Lower leg skin (tissue), 4 donors: ENCODE measurements at regions not wholly inside any gene's neighbourhood (a gene's known extent, or its start where the extent isn't known, plus 50 kb on each side); places are given as distances from the start of the nearest gene placed in this dataset.

Source experiments
- DNase-seq, 2 donors: peaks; one replicate each; pipeline ENCODE4 v3.0.0-alpha.2; 2019; ENCODE audit warnings: low spot score in 2 of 2
- H3K4me3 ChIP-seq: fragments of 200-600 bp; sonication (generic); 2 replicates; pipeline ENCODE4 v1.5.1; 2017; ENCODE audit warnings: mild to moderate bottlenecking, low read depth; ENCODE audit not compliant: poor library complexity, severe bottlenecking
- POLR2A ChIP-seq, 2 donors: fragments of 450-650 bp; IDR thresholded peaks; one replicate each; pipeline ENCODE4 v1.6.1; 2016 to 2017; ENCODE audit warnings: antibody characterized with exemption in 2 of 2, mild to moderate bottlenecking in 1 of 2, moderate library complexity in 1 of 2
- WGBS, 2 donors: methylation state at CpG; one replicate each; pipeline ENCODE4 v1.1.5; 2018; 5-methylcytosine and 5-hydroxymethylcytosine counted together
- intact Hi-C: fragments of 100-400 bp; cut with DNase I; formaldehyde crosslinking; loops from one replicate; pipeline ENCODE4 v1.15.0; 2023; ENCODE audit warnings: low total_unique reads
- TF ChIP-seq, protein P1 (sequence below), 3 donors: fragments of 450-650 bp; IDR thresholded peaks; one replicate each; pipeline ENCODE4 v1.5.1; 2016; ENCODE audit warnings: antibody characterized with exemption in 3 of 3, mild to moderate bottlenecking in 3 of 3, moderate library complexity in 2 of 3

DNA sequence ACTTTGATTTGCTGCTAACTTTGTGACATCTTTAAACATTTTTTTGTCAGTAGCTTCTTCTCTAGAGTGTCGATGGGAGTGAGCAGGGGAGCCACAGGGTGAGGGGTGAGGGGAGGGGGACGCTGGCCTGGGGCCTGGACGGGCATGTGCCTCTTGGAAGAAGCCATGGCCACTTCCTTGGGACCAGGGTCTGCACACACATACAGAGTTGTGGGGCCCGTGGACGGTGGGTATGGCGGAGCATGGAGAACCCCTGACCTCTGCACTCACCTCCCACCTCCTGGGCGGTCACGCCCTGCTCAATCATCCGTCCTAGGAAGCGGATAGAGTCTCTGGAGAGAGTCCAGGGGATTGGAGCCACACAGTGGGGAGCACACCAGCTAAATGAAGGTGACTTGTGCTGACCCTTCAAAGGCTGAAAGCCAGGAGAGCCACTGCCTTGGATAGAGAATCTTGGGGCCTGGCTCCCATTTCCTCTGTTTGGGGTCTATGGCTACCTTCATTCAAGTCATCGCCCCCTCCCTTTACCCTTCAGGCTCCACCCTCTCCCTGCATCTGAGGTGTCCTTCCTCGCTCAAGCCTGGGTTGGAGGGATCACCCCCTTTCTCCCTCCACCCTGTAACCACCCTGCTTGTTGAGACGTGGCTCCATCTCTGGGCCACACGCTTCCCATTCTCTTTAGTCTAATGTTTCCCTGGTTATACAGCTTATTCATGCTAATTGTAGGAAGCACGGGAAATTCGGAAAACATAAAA lies 63.9 kb upstream of the HAAO start:
- no peak overlapping the region for H3K4me3 ChIP-seq
- DNase-seq: no peak
- intact Hi-C loops: loop anchor here (10.0 kb wide), 1 partner anchor 79 kb away; no protein-coding TSS in a partner anchor
- TF ChIP-seq, protein P1, sequence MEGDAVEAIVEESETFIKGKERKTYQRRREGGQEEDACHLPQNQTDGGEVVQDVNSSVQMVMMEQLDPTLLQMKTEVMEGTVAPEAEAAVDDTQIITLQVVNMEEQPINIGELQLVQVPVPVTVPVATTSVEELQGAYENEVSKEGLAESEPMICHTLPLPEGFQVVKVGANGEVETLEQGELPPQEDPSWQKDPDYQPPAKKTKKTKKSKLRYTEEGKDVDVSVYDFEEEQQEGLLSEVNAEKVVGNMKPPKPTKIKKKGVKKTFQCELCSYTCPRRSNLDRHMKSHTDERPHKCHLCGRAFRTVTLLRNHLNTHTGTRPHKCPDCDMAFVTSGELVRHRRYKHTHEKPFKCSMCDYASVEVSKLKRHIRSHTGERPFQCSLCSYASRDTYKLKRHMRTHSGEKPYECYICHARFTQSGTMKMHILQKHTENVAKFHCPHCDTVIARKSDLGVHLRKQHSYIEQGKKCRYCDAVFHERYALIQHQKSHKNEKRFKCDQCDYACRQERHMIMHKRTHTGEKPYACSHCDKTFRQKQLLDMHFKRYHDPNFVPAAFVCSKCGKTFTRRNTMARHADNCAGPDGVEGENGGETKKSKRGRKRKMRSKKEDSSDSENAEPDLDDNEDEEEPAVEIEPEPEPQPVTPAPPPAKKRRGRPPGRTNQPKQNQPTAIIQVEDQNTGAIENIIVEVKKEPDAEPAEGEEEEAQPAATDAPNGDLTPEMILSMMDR (IDR thresholded peaks at IDR 0.05): no peak
- no peak for TF ChIP-seq POLR2A (IDR thresholded peaks at IDR 0.05)
- 68 to 77% methylated on average over 16 of the region's 16 CpGs for WGBS, 2 donors

DNA sequence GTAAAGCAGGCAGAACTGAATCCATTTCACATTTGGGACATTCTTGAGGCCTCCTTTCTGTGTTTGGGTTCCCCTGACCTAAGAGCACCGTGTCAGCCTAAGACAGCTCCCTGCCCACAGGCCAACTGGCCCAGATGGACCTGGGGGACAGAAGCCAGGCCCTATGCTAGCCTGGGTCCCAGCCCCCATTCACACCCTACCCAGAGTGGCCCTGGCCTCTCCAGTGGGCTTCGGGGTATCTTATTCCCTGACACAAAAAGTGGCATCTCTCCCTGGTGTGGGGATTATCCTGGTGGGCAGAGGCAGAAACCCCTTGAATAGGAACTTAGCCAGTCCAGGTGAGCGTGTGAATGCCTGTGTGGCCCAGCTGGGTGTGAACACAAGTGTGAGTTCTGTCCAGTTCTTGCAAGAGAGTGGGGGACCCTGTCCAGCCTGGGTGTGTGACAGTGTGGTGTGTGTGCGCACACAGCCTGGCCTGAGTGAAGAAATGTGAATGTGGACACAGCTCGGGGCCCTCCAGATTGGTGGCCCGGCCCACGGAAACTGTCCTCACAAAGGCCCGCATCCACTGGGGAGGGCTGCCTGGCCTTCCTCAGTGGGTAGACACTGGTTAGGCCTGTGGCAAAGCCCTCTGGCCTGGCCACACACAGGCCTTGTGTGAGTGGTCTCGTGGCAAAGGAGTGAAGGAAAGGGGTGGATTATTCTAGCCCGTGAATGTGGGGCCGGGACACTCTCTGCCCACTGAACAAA lies 63.0 kb upstream of the HAAO start:
- WGBS, 2 donors: 72 to 74% methylated on average over 9 to 11 of the region's 11 CpGs
- H3K4me3 ChIP-seq: no peak overlapping the region
- DNase-seq: no peak
- intact Hi-C loops: loop anchor here (10.0 kb wide), 1 partner anchor 79 kb away; no protein-coding TSS in a partner anchor
- no peak for TF ChIP-seq POLR2A (IDR thresholded peaks at IDR 0.05)
- TF ChIP-seq, protein P1 (IDR thresholded peaks at IDR 0.05): no peak

DNA sequence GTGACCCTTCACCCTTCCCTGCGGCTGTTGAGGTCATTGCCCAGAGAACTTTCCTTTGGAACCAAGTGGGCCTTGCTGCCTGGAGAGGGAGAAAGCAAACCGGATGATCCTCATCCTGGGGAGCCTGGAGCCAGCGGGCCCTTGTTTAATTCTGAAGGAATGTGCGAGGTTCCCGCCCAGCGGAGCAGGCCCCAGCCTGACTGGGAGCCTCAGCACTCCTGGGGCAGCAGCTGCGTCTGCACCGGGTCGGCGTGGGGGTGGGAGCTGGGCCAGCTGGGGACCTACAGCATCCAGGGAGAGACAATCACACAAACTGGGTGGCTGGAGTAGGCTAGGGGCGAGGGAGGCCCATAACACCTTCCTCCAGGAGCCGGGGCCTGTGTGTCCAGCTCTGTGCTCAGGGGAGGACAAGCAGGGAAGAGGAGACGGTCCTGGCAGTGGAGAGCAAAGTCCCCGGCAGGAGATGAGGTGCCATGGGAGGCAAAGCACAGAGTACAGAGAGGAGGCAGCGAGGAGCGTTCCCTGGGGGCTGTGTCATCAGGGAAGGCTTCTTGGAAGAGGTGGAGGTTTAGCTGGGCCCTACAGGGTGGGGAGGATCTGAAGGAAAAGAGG lies 61.9 kb upstream of the HAAO start:
- 31% methylated on average over 15 to 16 of the region's 16 CpGs for WGBS, 2 donors

DNA sequence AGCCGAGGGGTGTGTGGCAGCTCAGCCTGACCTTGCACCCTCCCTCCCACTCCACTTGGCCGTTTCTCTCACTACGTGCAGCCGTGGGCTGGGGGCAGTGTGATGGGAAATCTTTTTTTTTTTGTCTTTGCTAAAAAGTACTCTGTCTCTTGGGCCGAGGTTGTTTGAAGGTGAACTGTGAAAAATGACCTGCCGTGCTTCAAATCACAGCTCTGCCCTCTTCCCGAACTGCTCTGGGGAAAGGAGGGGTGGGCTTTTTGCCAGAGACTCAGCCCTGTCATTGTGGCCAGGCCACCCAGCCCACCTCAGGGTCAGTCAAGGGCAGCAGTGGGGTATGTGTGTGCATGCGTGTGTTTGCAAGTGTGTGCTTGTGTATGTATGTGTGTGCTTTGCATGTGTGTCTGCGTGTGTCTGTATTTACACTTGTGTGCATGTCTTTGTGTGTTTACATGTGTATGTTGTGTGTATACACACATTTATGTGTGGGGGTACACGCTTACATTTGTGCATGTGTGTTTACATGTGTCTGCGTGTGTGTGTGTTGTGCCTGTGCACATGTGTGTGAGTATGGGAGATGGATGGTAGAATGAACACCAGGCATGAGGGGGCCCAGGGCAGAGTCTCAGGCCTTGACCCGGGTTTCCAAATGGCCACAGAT lies 61.3 kb upstream of the HAAO start:
- no peak overlapping the region for H3K4me3 ChIP-seq
- WGBS, 2 donors: 56 to 58% methylated on average over 12 of the region's 12 CpGs
- intact Hi-C loops: loop anchor here (10.0 kb wide), 1 partner anchor 81 kb away; no protein-coding TSS in a partner anchor
- no peak for DNase-seq
- TF ChIP-seq, protein P1 (IDR thresholded peaks at IDR 0.05): no peak
- no peak for TF ChIP-seq POLR2A (IDR thresholded peaks at IDR 0.05)

More for the DNA sequence above, 61.9 kb upstream of the HAAO start:
- no peak overlapping the region for H3K4me3 ChIP-seq
- DNase-seq: peak; percentile 56 to 92
- TF ChIP-seq, protein P1 (IDR thresholded peaks at IDR 0.05): no peak
- TF ChIP-seq POLR2A (IDR thresholded peaks at IDR 0.05): no peak
- intact Hi-C loops: loop anchor here (10.0 kb wide), 1 partner anchor 80 kb away; no protein-coding TSS in a partner anchor

DNA sequence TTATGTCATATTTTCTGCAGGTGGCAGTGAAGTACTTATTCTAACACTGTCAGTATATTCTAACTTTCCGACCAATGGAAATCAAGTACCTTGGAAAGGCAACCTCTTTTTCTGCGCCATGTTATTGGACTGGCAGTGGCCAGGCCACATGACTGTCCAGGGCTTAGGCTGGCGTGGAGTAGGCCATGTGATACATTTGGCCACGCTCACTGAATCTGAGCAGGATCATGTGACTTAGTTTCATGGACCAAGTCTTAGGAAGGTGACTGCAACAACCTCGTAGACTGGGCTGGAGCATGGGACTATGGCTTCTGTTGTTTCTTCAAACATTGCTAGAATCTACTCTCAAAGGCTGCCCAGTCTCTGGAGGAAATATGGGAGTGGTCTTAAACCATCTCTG lies 60.4 kb upstream of the HAAO start:
- intact Hi-C loops: loop anchor here (10.0 kb wide), 1 partner anchor 82 kb away; no protein-coding TSS in a partner anchor
- 89 to 93% methylated on average over 5 of the region's 5 CpGs for WGBS, 2 donors
- no peak for TF ChIP-seq POLR2A (IDR thresholded peaks at IDR 0.05)
- TF ChIP-seq, protein P1 (IDR thresholded peaks at IDR 0.05): no peak
- DNase-seq: no peak
- H3K4me3 ChIP-seq: no peak overlapping the region
